OCI-LY7 (cell line): ENCODE measurements at regions not wholly inside any gene's neighbourhood (a gene's known extent, or its start where the extent isn't known, plus 50 kb on each side); places are given as distances from the start of the nearest gene placed in this dataset.

Experiments
- CTCF ChIP-seq: fragments of 200-600 bp; sonication (generic); conservative IDR thresholded peaks from 2 replicates; pipeline ENCODE4 v1.5.1; 2014; ENCODE audit warnings: mild to moderate bottlenecking, antibody characterized with exemption, low read length, moderate library complexity, mixed read lengths
- EZH2phosphoT487 ChIP-seq: fragments of 200-600 bp; sonication (generic); IDR thresholded peaks from 2 replicates; pipeline ENCODE4 v1.6.1; 2018; ENCODE audit warnings: low read depth, borderline replicate concordance, mild to moderate bottlenecking, mixed run types, antibody characterized with exemption, low read length, moderate library complexity, mixed read lengths

- no peak for TF ChIP-seq CTCF
- TF ChIP-seq EZH2phosphoT487: no peak
Observed at GRCh38 chr7:125065546-125065945, 135.9 kb upstream of the POT1 start.
